ENCODE measurements at regions not wholly inside any gene's neighbourhood (a gene's known extent, or its start where the extent isn't known, plus 50 kb on each side); places are given as distances from the start of the nearest gene placed in this dataset.

GRCh38 chr5:103393101-103393754 is 134.7 kb downstream of the MACIR start:
- Histone ChIP-seq H3K9me2 (replicated peaks; ENCODE audit: insufficient read depth, low read length) (no peaks in the 10 kb centered on the region), H3K9me3 (ENCODE audit: insufficient read depth, low read length) (no peaks in the 10 kb centered on the region), H3K27ac (ENCODE audit: low read depth, low read length) (no peak overlapping the region), H3K9ac (ENCODE audit: low read length) (no peak overlapping the region), H3K4me3 (ENCODE audit: insufficient read depth, low read length, poor library complexity, severe bottlenecking) (no peak overlapping the region), H3K4me2 (ENCODE audit: low read depth, low read length, poor library complexity, severe bottlenecking) (no peak overlapping the region), H3K79me2 (ENCODE audit: insufficient read depth, low read length) (no peaks in the 10 kb centered on the region), H2AFZ (ENCODE audit: low read depth, low read length, severe bottlenecking) (no peak overlapping the region), H3F3A (ENCODE audit: insufficient read depth) (no peaks in the 10 kb centered on the region), H4K20me1 (ENCODE audit: low read depth, low read length) (no peaks in the 10 kb centered on the region), H3K27me3 (ENCODE audit: low read length) (no peaks in the 10 kb centered on the region), H3K36me3 (ENCODE audit: low read length) (no peaks in the 10 kb centered on the region)
- TF ChIP-seq CTCF (IDR thresholded peaks at IDR 0.05; ENCODE audit: insufficient read depth, low read length, poor library complexity, severe bottlenecking) = no peak
- no peak for TF ChIP-seq EZH2phosphoT487 (conservative IDR thresholded peaks at IDR 0.05; ENCODE audit: low read length)

DNA sequence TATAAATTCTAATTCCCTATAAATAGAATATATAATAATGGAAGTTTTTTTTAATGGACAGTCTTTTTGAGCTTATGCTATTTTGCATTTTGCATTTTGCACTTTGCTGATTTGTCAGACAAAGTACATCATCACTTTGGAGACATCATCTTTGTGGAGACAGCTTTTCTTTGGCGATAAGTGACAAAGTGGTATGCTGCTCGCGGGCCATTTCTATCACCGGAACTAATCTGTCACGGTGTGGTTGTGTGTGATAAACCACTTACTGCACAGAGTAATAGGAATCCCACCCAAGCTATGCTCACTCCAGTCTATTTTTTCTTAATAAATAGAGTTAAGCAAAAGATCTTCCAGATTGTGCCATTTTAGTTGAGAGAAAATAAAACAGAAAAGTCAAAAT is 133.1 kb downstream of the MACIR start:
- TF ChIP-seq EZH2phosphoT487 (conservative IDR thresholded peaks at IDR 0.05; ENCODE audit: low read length) (no peak), CTCF (IDR thresholded peaks at IDR 0.05; ENCODE audit: insufficient read depth, low read length, poor library complexity, severe bottlenecking) (no peak)
- Histone ChIP-seq H3K4me3 (ENCODE audit: insufficient read depth, low read length, poor library complexity, severe bottlenecking) (no peak overlapping the region), H3K27ac (ENCODE audit: low read depth, low read length) (no peak overlapping the region), H4K20me1 (ENCODE audit: low read depth, low read length) (no peaks in the 10 kb centered on the region), H3K9ac (ENCODE audit: low read length) (no peak overlapping the region), H3K27me3 (ENCODE audit: low read length) (no peaks in the 10 kb centered on the region), H3K9me2 (replicated peaks; ENCODE audit: insufficient read depth, low read length) (no peaks in the 10 kb centered on the region), H2AFZ (ENCODE audit: low read depth, low read length, severe bottlenecking) (no peak overlapping the region), H3K36me3 (ENCODE audit: low read length) (no peaks in the 10 kb centered on the region), H3K79me2 (ENCODE audit: insufficient read depth, low read length) (no peaks in the 10 kb centered on the region), H3K9me3 (ENCODE audit: insufficient read depth, low read length) (no peaks in the 10 kb centered on the region), H3K4me2 (ENCODE audit: low read depth, low read length, poor library complexity, severe bottlenecking) (no peak overlapping the region), H3F3A (ENCODE audit: insufficient read depth) (no peaks in the 10 kb centered on the region)

DNA sequence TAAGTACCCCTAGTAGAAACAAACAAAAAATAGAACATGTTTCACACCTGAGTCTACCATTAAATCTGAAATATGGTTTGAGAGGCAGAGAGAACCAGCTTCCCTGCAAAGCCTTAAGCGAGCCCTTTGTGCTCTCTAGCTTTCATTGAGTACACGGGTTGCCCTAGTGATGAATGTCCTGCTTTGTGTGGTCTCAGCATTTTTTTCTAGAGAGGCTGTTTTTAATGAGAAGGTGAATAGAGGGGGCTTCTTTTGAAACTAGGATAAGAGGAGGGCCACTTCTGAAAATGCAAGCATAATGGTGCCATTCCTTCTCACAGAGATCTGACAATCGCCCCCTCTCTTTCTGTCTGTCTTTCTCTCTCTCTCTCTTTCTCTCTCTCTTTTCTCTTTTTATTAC is 131.3 kb downstream of the MACIR start:
- Histone ChIP-seq H3K9me3 (ENCODE audit: insufficient read depth, low read length) (no peaks in the 10 kb centered on the region), H2AFZ (ENCODE audit: low read depth, low read length, severe bottlenecking) (no peak overlapping the region), H3K27me3 (ENCODE audit: low read length) (no peaks in the 10 kb centered on the region), H3K36me3 (ENCODE audit: low read length) (no peaks in the 10 kb centered on the region), H3K4me2 (ENCODE audit: low read depth, low read length, poor library complexity, severe bottlenecking) (no peak overlapping the region), H3K9ac (ENCODE audit: low read length) (no peak overlapping the region), H3K79me2 (ENCODE audit: insufficient read depth, low read length) (no peaks in the 10 kb centered on the region), H3K27ac (ENCODE audit: low read depth, low read length) (no peak overlapping the region), H4K20me1 (ENCODE audit: low read depth, low read length) (no peaks in the 10 kb centered on the region), H3F3A (ENCODE audit: insufficient read depth) (no peaks in the 10 kb centered on the region), H3K9me2 (replicated peaks; ENCODE audit: insufficient read depth, low read length) (no peaks in the 10 kb centered on the region), H3K4me3 (ENCODE audit: insufficient read depth, low read length, poor library complexity, severe bottlenecking) (no peak overlapping the region)
- TF ChIP-seq CTCF (IDR thresholded peaks at IDR 0.05; ENCODE audit: insufficient read depth, low read length, poor library complexity, severe bottlenecking) (no peak), EZH2phosphoT487 (conservative IDR thresholded peaks at IDR 0.05; ENCODE audit: low read length) (no peak)

Measured in SU-DHL-6 (cell line).